HG02870 (cell line): ENCODE measurements at regions not wholly inside any gene's neighbourhood (a gene's known extent, or its start where the extent isn't known, plus 50 kb on each side); places are given as distances from the start of the nearest gene placed in this dataset.
A peak's percentile ranks its signal among the peaks of the same experiment; 100 is the strongest.
"Not testable (repeated sequence)": the region's sequence is repeated elsewhere in the genome, so short reads cannot be mapped to it uniquely, and the experiment has no call there.

Experiments used
- ATAC-seq: cut with Tn5 transposase; IDR thresholded peaks from one replicate; pipeline ENCODE4 v1.9.1; 2021; ENCODE audit warnings: mild to moderate bottlenecking, moderate library complexity; ENCODE audit not compliant: unreplicated experiment

GRCh38 chrX:10676235-10676957 is 56.0 kb upstream of the MID1 start:
- no peak for ATAC-seq

DNA sequence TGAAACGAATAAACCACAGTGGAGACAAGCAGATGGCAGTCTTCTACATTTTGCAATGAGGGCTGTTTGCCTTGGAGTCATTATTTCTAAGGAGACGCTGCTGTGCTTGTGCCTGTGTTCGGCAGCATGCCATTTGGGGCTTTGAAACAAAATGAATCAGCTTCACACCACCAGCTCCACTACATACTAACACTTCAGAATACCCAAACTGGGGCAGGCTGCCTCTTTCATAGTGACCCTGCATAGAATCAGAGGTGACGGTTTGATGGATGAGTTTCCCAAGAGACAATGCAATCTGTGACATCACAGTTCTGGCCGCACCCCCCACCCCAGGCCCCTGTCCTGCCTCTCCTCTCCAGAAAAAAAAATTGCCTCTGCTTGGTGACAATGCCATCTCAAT is 57.1 kb upstream of the MID1 start:
- no peak for ATAC-seq

- no peak for ATAC-seq
These were observed 59.0 kb upstream of the MID1 start for GRCh38 chrX:10679387-10679786.

DNA sequence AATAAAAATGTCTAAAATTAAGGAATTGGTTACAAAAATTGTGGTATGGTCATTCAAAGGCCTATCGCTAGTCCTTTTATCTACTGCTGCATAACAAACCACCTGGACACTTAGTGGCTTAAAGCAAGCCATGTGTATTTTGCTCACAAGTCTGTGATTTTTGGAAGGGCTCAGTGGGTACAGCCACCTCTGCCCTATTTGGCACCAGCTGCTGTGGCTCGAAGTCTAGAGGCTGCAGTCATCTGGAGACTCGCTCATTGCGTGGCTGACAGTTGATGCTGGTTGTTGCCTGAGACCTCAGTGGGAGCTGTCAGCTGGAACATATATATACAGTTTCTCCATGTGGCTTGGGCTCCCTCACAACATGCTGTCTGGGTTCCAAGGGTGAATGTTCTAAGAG is 60.8 kb upstream of the MID1 start:
- ATAC-seq = no peak

DNA sequence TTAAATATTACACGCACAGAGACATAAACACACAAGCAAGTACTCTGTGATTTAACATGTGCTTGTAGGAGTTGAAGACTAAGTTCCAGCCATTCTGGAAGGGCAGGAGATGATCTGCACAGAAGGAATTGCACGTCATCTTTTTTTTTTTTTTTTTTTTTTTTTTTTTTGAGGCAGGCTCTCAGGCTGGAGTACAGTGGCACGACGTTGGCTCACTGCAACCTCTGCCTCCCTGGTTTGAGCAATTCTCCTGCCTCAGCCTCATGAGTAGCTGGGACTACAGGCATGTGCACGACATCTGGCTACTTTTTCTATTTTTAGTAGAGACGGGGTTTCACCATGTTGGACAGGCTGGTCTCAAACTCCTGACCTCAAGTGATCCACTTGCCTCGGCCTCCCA is 63.2 kb upstream of the MID1 start:
- ATAC-seq = not testable (repeated sequence)

DNA sequence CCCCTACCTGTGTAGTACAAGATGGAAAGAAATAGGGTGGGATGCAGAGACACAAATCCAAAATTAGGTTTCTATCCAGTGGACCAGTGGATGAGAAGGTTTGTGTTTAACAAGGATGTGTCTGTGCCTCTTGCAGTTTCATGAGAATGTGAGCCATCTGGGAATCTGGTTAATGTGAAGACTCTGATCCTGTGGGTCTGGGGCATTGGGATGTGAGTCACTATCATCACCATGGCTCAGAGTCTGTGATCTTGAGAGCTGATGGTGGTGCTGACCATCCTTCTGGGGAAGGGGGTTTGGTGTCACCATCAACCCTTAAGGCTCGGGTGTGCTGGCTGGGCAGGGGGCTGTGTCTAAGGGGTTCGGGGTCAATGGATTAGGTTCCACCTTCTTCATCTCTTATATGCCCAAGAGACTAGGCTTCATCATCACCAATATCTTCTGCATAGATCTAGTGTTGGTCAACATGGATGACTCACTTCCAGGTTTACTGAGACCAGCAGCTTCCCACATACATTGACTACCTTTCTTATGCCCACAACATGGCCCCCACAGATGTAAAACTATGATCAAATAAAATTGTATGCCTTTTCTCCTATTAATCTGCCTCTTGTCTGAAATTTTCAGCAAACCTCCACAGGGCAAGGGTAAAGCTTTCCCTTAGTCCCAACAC is 65.7 kb upstream of the MID1 start:
- ATAC-seq = no peak

DNA sequence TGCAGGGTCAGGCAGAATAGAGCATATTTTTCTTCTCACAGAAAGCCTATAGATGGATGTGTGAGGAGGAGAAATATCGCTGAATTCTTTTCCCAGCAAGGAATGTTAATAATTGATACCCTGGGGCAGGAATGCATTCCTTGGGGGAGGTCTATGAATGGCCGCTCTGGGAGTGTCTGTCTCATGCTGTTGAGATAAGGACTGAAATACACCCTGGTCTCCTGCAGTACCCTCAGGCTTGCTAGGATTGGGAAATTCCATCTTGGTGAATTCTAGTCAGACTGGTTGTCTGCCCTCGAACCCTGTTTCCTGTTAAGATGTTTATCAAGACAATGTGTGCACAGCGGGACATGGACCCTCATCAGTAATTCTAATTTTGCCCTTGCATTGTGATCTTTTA is 71.4 kb upstream of the MID1 start:
- not testable (repeated sequence) for ATAC-seq

DNA sequence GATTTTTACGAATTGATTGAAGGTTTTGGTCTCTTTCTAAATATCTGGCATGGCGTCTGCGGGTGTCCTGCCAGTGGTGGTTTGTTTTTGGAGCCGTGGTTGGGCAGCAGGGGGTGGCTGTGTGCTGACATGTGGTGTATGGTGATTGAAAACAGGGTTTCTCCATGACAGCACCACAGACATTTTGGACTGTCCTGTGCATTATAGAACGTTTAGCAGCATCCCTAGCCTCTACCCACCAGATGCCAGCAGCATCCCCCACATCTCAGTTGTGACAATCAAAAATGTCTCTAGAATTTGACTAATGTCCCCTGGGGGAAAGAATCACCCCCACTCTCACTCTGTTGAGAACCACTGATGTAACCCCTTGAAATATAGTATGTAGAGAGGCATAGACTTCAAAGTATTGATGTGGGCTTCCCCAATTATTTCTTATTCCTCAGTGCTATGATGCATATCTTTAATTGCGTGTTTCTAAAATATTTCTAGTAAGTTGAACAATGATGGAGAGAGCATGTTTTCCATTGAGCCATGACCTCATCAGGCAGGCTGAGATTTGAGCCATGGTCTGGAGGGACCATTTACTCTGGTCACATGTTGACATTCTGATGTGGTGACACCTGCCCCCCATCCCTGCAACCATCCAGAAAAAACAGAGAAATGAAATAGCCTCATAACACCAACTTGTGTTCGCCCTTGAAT is 77.4 kb upstream of the MID1 start:
- no peak for ATAC-seq

DNA sequence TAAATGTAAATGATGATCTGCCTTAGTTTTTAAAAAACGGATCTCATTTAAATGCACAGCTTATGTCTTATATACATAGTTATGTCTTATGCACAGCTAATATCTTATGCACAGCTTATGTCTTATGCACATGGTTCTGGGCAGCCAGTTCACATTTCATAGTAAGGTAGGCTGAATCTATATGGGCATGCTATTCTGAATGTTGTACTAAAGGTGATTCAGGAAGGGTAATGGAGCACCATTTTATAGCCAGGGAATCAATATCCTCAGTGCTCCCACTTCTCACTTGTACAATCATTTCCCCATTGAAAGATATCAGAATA is 77.9 kb upstream of the MID1 start:
- no peak for ATAC-seq

DNA sequence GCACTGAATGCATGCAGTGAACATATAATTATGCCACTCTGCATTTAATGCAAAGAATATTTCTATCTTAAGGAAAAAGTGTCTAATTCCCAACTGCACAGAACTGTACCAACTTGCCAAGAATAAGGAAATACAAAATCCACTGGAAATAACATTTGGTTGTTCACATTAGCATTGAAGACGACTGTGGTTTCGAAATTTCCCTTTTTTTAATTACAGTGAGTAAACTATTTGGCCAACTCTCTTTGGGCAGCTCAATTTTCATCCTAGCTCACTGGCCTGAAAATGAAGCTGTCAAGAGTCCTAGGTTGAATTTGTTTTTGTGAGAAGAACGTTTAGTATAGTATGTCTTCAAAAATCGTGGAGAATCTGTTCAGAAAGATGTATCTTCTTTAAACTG is 81.6 kb upstream of the MID1 start:
- ATAC-seq = no peak

- ATAC-seq = not testable (repeated sequence)
These were observed 86.0 kb upstream of the MID1 start for GRCh38 chrX:10706342-10706741.

DNA sequence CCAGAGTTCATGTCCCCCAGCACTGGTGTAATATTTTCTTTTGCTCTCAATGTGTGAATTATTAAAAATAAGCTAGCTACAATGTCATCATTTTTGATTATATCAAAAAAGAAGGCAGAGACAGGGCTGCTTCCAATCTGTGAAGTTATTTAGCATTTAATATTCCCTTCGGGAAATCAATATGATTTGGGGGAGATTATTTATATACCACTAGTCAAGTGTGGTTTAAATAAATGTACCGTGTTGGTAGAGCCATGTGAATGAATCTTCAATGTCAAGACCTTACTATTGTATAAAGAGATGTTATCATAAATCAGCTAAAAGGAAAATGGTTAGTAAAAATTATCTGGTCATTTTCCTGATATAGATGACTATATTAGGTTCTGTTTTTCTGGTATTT is 87.4 kb upstream of the MID1 start:
- no peak for ATAC-seq

DNA sequence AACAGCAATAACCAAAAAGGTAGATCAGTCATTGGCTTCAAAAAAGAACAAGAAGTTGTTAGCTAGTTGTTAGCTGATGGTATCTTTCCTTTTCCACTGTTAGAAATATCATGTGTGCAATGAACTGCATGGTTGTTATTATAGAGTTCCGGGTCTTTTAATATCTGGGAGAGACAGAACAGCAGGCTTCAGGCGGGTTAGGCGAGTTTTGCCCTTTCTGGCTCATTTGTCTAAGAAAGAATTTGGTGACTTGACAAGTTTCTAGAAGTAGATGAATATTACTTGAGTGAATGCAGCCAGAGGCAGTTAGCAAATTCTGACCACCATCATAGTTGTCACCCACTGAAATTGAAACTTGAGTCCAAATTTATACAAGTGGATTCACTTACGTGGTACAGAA is 88.9 kb upstream of the MID1 start:
- ATAC-seq = no peak

DNA sequence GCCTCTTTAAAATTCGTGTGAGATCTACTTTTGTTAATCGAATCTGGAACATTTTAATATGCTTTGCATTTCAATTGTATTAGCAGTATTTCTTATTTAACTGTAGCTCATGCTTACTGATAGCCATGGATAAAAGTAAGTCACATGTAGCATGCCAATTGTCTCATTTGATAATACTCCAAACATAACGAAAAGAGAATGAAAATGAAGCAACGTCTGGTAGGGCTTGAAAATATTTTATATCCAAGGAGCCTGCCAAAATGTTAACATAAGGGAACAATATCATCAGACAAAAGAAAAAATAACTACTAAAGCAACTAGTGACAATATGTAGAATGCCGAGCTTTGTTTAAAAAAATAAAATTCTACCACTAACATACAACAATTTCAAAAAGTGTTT is 94.1 kb upstream of the MID1 start:
- no peak for ATAC-seq

GRCh38 chrX:10722851-10723250 is 102.5 kb upstream of the MID1 start:
- ATAC-seq = peak; percentile 86

GRCh38 chrX:10725071-10725470 is 104.7 kb upstream of the MID1 start:
- no peak for ATAC-seq

DNA sequence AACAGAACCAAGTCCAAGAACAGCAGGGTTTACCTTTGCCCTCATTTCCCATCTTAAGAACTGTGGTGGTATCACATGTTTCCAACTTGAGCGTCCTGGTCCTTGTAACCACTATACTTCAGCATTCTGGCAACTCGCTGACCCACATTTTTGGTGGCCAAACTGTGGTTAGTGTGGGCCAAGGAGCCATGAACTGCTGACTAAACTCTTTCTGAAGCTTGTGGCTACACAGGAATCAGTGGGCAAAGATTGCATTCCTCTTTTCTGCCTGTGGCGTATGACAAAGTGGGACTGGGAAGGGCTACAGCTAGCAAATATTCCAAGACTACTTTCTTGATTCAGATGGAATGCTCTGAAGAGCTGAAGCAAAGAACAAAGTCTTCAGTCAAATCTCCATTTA is 106.3 kb upstream of the MID1 start:
- no peak for ATAC-seq

DNA sequence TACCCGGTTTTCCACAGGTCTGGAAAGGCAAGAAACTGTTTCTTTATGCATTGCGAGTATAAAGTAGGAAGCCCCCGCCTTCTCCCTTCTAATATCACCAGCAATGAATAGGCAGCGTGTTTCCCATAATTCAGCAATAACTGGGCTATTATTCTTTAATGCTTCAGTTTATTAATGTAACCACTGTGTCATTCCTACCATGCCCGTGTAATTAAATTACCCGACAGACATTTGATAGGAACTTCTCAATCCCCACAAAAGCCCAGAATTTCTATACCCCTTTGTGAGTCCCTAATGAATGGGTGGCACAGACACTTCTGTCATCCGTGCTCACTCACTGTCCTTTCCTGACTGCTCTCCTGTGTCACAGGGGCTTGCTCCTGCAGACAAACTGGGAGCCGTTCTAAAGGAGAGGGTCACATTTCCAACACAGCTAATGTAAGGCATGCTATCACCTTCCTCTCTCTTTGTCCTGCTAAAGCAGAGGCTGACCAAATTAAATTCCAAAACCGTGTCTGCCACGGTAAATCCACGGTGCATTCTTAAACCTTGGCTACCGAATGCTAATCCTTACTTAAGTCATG is 108.5 kb upstream of the MID1 start:
- no peak for ATAC-seq

DNA sequence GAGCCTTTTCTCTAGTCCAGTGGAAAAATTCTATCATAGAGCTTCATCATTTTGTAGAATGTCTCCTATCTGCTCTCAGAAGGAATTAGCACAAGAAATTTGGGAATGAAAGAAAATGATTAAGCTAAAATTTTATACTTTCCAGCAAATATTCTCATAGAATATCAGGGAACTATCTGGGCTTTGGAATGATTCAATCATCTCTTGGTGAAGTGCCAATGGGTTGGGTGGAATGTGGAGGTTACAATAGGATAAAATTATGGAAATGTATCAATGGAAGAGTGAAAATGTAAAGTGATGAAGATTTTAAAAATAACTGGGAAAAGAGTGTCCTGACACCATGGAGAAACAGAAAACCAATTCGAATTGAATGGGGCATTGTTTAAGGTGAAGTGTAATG is 119.0 kb upstream of the MID1 start:
- no peak for ATAC-seq

- no peak for ATAC-seq
These were observed 120.6 kb upstream of the MID1 start for GRCh38 chrX:10741003-10741402.

DNA sequence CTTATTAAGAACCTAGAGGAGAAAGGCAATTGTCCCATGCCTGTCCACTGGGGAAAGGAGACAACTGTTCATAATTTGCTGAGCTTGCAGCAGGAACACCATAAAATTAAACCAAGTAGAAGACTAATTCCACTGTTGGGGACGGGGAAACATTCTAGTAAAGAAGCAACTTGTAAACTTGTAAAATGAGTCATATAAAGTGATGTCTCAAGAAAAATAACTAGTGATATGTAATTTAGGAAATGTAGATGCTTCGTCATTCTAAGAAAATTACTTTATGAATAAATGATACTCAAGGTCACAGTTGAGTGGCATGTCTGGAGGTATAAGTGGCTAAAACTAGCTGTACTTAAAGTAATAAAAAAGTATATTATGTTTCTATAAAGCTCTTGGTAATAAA is 121.2 kb upstream of the MID1 start:
- ATAC-seq = no peak

DNA sequence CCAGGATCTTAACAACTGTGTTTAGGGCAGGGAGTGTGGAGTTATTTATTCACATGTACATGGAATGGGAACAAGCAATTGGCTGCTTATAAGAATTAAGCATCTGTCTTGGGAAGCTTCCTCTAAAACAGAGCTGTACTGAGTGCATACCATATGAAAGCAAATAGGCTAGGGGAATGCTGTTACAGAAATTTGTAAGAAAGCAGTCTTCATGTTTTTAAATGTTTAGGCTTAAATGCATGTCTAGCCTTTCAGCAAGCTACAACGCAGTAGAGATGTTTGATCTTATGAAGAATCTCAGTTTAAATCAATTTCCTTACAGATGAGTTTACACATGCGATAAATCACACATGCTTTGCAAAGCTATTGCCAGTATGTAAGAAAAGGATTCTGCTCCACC is 123.1 kb upstream of the MID1 start:
- ATAC-seq = no peak
